GM21576 (cell line): ENCODE measurements at regions not wholly inside any gene's neighbourhood (a gene's known extent, or its start where the extent isn't known, plus 50 kb on each side); places are given as distances from the start of the nearest gene placed in this dataset.

Experiments used
- ATAC-seq: cut with Tn5 transposase; IDR thresholded peaks from one replicate; pipeline ENCODE4 v1.9.1; 2021; ENCODE audit warnings: mild to moderate bottlenecking, moderate library complexity; ENCODE audit not compliant: unreplicated experiment

DNA sequence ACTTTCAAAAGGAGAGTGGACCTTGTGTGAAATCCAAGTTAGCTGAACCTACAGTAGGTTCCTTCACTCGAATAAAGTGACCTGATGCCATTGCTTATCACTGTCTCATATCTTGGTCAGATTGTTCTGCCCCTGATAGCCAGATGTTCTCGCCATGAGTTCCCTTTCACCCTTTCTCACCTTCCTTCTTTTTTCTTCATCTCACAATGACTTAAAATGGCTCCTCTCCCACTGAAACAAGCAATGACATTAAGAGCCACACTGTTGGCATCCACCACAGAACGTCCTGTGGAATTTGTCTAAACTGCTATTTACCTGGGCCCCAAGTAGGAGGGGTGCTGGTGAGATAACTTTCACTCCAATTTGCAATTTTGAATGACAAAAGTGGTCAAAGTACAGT is 227.6 kb upstream of the PPP1R2C start:
- no peak for ATAC-seq

GRCh38 chrX:43008356-43008755 is 230.4 kb upstream of the PPP1R2C start:
- ATAC-seq: no peak

DNA sequence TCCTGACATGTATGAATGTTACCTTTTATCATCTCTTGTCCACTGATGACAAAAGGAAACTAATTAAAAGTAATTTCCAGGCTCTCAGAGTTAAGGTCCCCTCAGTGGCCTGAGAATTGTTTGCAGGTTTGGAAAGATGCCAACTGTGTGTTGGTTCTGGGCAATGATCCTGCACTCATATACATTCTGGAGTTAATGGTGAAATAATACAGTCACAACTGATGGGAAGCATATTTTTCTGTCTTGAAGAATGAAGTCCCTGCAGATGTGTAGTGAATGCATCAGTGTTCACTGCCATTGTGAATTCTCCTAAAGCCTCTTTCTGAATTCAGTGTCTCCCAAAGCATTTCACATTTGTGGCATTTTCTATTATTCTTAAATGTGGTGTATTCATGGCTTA is 238.1 kb upstream of the PPP1R2C start:
- ATAC-seq: no peak

DNA sequence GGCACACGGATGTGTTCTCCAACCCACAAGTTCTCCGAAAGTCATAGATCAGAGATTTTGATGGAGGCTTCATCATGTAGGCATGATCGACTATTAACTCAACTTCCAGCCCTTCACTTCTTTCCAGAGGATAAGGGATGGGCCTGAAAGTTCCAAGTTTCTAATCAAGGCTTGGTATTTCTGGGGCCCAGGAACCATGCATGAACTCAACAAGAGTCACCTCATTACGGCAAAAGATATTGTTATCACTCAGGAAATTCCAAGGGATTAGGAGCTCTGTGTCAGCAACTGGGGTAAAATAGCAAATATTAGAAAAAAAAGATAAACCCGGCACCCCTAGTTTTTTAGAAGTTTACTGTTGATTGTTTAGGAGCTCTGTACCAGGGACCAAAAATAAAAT is 240.1 kb upstream of the PPP1R2C start:
- no peak for ATAC-seq

DNA sequence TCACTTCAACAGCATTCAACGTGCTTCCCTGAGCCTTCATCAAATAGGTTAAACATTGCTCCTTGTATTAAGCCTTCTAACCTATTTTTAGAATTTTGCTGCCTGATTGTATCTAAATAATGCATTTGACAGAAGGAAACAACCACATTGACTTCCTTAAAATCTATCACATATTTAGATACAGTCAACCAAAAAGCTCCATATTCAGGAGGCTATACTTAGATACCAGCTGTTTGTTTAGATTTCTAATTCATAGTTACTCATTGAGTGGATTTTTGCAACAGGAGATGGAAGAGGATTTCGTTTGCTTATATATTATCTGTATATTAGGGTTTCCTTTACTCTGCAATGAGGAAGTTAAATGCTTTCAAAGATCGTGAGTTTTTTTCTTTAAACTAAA is 241.1 kb upstream of the PPP1R2C start:
- no peak for ATAC-seq

GRCh38 chrX:43025806-43026315 is 247.9 kb upstream of the PPP1R2C start:
- ATAC-seq: no peak

DNA sequence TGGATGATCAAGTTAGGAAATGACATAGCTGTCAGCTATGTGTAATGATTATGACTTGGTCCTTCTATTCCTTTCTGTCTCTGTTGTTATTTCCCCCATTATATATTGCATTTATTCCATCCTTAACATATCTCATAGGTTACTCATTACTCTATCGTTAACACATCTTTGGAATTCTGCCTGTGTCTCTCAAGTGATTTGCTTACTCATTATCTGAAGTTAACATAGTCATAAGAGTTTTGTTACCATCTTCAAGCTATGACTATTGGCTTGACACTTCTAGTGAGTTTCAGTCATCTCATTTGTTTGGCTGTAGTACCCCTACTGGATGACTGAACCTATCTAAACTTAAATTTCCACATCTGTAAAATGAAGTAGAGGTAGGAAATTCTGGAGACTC is 286.1 kb upstream of the PPP1R2C start:
- ATAC-seq: no peak

DNA sequence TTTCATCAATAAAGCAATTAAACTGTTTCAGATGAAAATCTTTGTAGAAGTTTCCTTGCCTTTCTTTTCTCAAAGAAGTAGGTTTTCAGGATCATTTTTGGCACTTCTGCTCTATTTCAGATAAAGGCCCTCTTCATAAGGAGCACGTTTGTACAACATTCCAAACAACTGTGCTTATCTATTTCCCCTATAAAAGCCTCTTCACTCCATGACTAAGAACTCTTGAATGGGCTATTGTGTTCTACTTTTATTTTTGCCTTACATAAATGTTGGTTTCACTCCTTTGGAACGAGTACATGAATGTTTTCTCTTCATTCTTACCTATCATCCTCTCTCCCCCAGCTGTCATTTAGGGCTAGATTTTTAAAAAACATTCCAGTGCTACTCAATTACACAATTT is 288.0 kb upstream of the PPP1R2C start:
- ATAC-seq: no peak

DNA sequence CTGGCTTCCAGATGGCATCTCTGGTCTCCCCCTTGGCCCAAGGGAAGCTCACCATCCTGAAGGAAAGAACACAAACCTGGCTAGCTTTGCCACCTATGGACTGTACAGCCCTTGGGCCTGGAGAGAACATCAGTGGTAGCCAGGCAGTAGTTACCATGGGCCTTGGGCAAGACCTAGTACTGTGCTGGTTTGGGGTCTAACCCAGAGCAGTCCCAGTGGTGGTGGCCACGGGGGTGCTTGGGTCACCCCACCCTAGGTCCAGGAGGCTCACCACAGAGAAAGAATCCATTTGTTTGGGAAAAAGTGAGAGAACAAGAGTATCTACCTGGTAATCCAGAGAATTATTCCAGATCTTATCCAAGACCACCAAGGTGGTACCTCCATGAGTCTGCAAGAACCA is 290.7 kb upstream of the PPP1R2C start:
- no peak for ATAC-seq

GRCh38 chrX:43083016-43083415 is 305.1 kb upstream of the PPP1R2C start:
- ATAC-seq: no peak

DNA sequence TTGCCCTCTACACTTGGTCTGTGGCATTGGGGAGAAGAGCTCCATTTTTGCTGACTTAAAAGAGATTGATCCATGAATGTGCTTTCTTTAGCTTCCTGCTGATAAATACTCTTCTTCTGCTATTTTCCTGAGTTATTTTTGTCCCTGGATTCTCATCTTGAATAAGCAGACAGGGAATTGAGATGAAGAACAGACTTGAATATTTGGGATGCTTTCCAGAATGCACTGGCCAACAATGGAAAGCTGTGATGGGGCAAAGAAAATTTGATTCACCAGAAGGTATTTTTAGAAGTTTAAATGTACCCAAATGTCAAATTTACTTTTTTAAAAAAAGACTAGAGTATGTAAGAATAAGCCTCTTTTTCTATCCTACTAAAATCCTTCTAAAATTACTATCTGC is 309.9 kb upstream of the PPP1R2C start:
- ATAC-seq: no peak

- ATAC-seq: no peak
Observed at GRCh38 chrX:43096830-43097229, 318.9 kb upstream of the PPP1R2C start.

DNA sequence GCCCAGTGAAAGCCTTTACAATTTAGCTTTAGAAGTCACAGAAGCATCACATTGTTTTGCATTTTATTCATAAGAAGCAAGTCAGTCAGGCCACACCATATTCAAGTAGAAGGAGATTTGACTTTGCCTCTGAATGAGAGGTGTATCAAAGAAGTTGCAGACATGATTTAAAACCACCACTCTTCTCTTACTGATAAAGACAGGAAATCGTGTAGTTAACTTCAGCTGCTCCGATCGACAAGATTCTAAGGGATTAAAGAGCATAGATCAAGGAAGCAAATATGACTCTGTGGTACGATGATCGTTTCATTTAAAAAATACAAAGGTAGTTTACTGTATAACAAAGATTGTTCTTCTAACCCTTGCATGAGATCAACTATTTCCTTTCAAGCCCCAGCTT is 328.0 kb upstream of the PPP1R2C start:
- no peak for ATAC-seq

DNA sequence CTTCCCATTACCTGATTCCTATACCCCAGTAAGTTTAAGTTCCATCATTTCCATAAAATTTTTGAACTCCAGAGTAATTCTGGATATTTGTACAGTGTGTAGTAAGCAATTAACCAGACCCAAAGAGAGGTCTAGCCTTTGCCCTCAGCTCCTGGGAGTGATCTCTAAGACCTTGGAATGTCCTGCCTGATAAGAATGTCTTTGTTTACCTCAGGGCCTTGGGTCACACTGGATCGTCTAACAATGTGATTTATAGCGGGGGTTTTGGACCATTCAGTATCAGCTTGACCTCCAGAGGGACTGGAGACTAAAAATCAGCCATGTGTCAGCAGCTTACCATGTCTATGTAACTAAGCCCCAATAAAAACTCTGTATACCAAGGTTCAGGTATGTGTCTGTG is 330.9 kb upstream of the PPP1R2C start:
- ATAC-seq: no peak

GRCh38 chrX:43121637-43122036 is 343.7 kb upstream of the PPP1R2C start:
- ATAC-seq: no peak

GRCh38 chrX:43139645-43140044 is 361.7 kb upstream of the PPP1R2C start:
- no peak for ATAC-seq

- ATAC-seq: no peak
Observed at GRCh38 chrX:43140582-43140981, 362.6 kb upstream of the PPP1R2C start.

- no peak for ATAC-seq
Observed at GRCh38 chrX:43141885-43142284, 363.9 kb upstream of the PPP1R2C start.

DNA sequence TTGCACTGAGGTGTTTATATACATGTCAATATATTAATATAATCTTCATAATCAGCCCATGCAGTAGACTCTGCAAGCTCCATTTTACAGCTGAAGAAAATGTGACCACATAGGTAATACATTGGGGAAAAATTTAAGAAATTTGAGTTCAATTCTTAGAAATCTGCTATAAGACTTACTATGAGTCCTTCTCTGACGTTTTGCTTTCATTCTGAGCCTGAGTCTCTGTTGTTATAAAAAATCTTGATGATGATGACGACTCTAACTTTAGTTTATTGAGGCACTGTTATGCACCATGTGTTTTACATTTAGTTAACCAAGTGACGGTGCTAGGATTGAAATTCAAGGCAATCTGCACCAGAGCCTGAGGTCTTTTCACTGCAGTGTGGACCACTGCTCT is 370.3 kb upstream of the PPP1R2C start:
- ATAC-seq: no peak

GRCh38 chrX:43165343-43165920 is 387.5 kb upstream of the PPP1R2C start:
- no peak for ATAC-seq

- ATAC-seq: no peak
Observed at GRCh38 chrX:43166874-43167273, 388.9 kb upstream of the PPP1R2C start.

GRCh38 chrX:43175434-43175833 is 397.5 kb upstream of the PPP1R2C start:
- no peak for ATAC-seq

- no peak for ATAC-seq
Observed at GRCh38 chrX:43176686-43177085, 398.7 kb upstream of the PPP1R2C start.
